ENCODE measurements at regions not wholly inside any gene's neighbourhood (a gene's known extent, or its start where the extent isn't known, plus 50 kb on each side); places are given as distances from the start of the nearest gene placed in this dataset.

DNA sequence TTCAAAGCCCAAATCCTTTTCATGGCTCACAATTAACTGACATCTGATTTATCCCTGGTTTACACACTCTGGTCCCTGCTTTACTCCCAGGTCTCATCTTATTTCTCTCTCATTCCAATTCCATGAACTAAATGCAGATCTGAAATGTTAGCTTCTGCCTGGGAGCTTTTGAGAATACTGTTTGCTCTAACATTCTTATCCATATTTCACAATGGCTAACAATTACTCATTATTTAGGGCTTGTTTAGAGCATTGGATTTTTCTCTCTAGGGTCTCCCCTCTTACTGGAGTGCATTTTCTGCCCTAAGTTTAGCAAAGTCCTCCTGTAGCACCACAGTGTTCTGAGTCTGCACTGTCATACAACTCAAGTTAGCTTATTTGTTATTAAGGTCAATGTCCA is 121.5 kb upstream of the HCRTR2 start:
- Histone ChIP-seq H3K9me3 (ENCODE audit: control insufficient read depth, insufficient read depth, low read depth, low read length) (no peaks in the 10 kb centered on the region), H3K27me3 (ENCODE audit: control insufficient read depth, insufficient read depth, low read length) (no peaks in the 10 kb centered on the region), H3K4me3 (ENCODE audit: low read depth in 2 of 2, low read length in 2 of 2) (no peak overlapping the region), H3K27ac (ENCODE audit: low read length) (no peak overlapping the region), H3K4me1 (ENCODE audit: control insufficient read depth, insufficient read depth, low read length) (no peaks in the 10 kb centered on the region), H3K36me3 (ENCODE audit: control insufficient read depth, insufficient read depth, low read length) (no peaks in the 10 kb centered on the region)
- ChIA-PET POLR2A (no interaction called here), CTCF (no interaction called here)
- ATAC-seq (no peak), DNase-seq (ENCODE audit: low read depth, low spot score) (no peak)
- no peak for TF ChIP-seq POLR2AphosphoS5 (IDR thresholded peaks at IDR 0.05; ENCODE audit: low read depth, low read length)
- TF ChIP-seq SIN3A (IDR thresholded peaks at IDR 0.05; ENCODE audit: borderline replicate concordance, insufficient read depth, low read depth, low read length): no peak
- no peak for TF ChIP-seq TCF7L2 (IDR thresholded peaks at IDR 0.05; ENCODE audit: low read depth, low read length)
- TF ChIP-seq REST (IDR thresholded peaks at IDR 0.05; ENCODE audit: insufficient read depth in 1 of 2, low read depth in 2 of 2, low read length in 1 of 2): no peak
- TF ChIP-seq CTCF (IDR thresholded peaks at IDR 0.05): no peak
- in situ Hi-C loops (cut with HindIII; ENCODE audit: low pct_unique_long_range_greater_than_20kb, low sequenced_read_pairs): no loop called here
- no TSS peak for BruUV-seq (replicated peaks)
- intact Hi-C loops (cut with micrococcal nuclease; ENCODE audit: unreplicated experiment): no loop called here

DNA sequence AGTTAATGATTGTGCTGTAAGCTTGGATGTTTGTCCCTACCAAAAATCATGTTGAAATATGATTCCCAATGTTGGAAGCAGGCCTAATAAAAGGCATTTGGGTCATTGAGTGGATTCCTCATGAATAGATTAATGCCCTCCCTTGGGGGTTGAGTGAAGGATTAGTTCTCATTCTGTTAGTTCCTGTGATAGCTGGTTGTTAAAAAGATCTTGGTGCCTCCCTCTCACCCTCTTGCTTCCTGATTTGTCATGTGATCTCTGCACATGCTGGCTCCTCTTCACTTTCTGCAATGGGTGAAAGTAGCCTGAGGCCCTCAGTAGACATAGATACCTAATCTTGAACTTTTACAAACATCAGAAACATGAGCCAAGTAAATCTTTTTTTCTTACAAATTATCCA is 115.6 kb upstream of the HCRTR2 start:
- ChIA-PET CTCF (no interaction called here), POLR2A (no interaction called here)
- intact Hi-C loops (cut with micrococcal nuclease; ENCODE audit: unreplicated experiment): no loop called here
- H3K4me1 ChIP-seq (ENCODE audit: control insufficient read depth, insufficient read depth, low read length): no peaks in the 10 kb centered on the region
- ATAC-seq: no peak
- H3K27me3 ChIP-seq (ENCODE audit: control insufficient read depth, insufficient read depth, low read length): no peaks in the 10 kb centered on the region
- no peak for DNase-seq (ENCODE audit: low read depth, low spot score)
- no peak for TF ChIP-seq POLR2AphosphoS5 (IDR thresholded peaks at IDR 0.05; ENCODE audit: low read depth, low read length)
- no peak for TF ChIP-seq TCF7L2 (IDR thresholded peaks at IDR 0.05; ENCODE audit: low read depth, low read length)
- TF ChIP-seq SIN3A (IDR thresholded peaks at IDR 0.05; ENCODE audit: borderline replicate concordance, insufficient read depth, low read depth, low read length): no peak
- no peak for TF ChIP-seq CTCF (IDR thresholded peaks at IDR 0.05)
- no peak for TF ChIP-seq REST (IDR thresholded peaks at IDR 0.05; ENCODE audit: insufficient read depth in 1 of 2, low read depth in 2 of 2, low read length in 1 of 2)
- H3K36me3 ChIP-seq (ENCODE audit: control insufficient read depth, insufficient read depth, low read length): no peaks in the 10 kb centered on the region
- in situ Hi-C loops (cut with HindIII; ENCODE audit: low pct_unique_long_range_greater_than_20kb, low sequenced_read_pairs): no loop called here
- H3K9me3 ChIP-seq (ENCODE audit: control insufficient read depth, insufficient read depth, low read depth, low read length): no peaks in the 10 kb centered on the region
- H3K27ac ChIP-seq (ENCODE audit: low read length): no peak overlapping the region
- BruUV-seq (replicated peaks): no TSS peak
- no peak overlapping the region for H3K4me3 ChIP-seq (ENCODE audit: low read depth in 2 of 2, low read length in 2 of 2)

All from Panc1 (cell line).